ENCODE measurements at regions not wholly inside any gene's neighbourhood (a gene's known extent, or its start where the extent isn't known, plus 50 kb on each side); places are given as distances from the start of the nearest gene placed in this dataset.

GRCh38 chr6:54586251-54586650 is 260.3 kb upstream of the FAM83B start:
- POLR2A ChIA-PET = no interaction called here
- H3K27me3 Mint-ChIP-seq = no peaks in the 10 kb centered on the region
- DNase-seq (no peak), ATAC-seq (replicated peaks in 1 of 4) (no peak)
- no peak overlapping the region for H3K4me3 Mint-ChIP-seq
- CTCF ChIA-PET = no interaction called here
- no peaks in the 10 kb centered on the region for H3K9me3 ChIP-seq
- no peak overlapping the region for H3K4me3 ChIP-seq (ENCODE audit: control insufficient read depth in 1 of 2, extremely low read depth in 1 of 2, low read length in 1 of 2)
- no peaks in the 10 kb centered on the region for H3K4me1 Mint-ChIP-seq
- no peak overlapping the region for H3K27ac ChIP-seq (ENCODE audit: low read length)
- no peaks in the 10 kb centered on the region for H3K36me3 ChIP-seq (ENCODE audit: control insufficient read depth in 2 of 2, extremely low read depth in 1 of 2, insufficient read depth in 1 of 2, low read length in 1 of 2)
- H3K4me1 ChIP-seq (ENCODE audit: control insufficient read depth in 1 of 2, extremely low read depth in 1 of 2, insufficient read depth in 2 of 2, low read length in 2 of 2) = no peaks in the 10 kb centered on the region
- H3K27me3 ChIP-seq (replicated peaks in 1 of 2; ENCODE audit: control insufficient read depth in 2 of 2, extremely low read depth in 1 of 2, insufficient read depth in 2 of 2, low read length in 1 of 2) = no peaks in the 10 kb centered on the region
- H3K27ac Mint-ChIP-seq = no peak overlapping the region
- H3K9me3 Mint-ChIP-seq = peaks cover 9 to 34% (median 18%) of the 10 kb centered on the region in 3 donors
- no peaks in the 10 kb centered on the region for H3K36me3 Mint-ChIP-seq

- H3K9me3 Mint-ChIP-seq = peaks cover 9 to 28% (median 15%) of the 10 kb centered on the region in 3 donors
- H3K9me3 ChIP-seq = no peaks in the 10 kb centered on the region
- H3K36me3 Mint-ChIP-seq = no peaks in the 10 kb centered on the region
- no peaks in the 10 kb centered on the region for H3K4me1 ChIP-seq (ENCODE audit: control insufficient read depth in 1 of 2, extremely low read depth in 1 of 2, insufficient read depth in 2 of 2, low read length in 2 of 2)
- H3K4me1 Mint-ChIP-seq = no peaks in the 10 kb centered on the region
- no peak for ATAC-seq (replicated peaks in 1 of 4)
- no peaks in the 10 kb centered on the region for H3K27me3 Mint-ChIP-seq
- H3K27ac Mint-ChIP-seq = no peak overlapping the region
- WGBS (ENCODE audit: insufficient coverage) = no CpG with 5 or more reads among the region's 3 CpGs
- CTCF ChIA-PET = no interaction called here
- H3K27me3 ChIP-seq (replicated peaks in 1 of 2; ENCODE audit: control insufficient read depth in 2 of 2, extremely low read depth in 1 of 2, insufficient read depth in 2 of 2, low read length in 1 of 2) = no peaks in the 10 kb centered on the region
- no peak for DNase-seq
- POLR2A ChIA-PET = no interaction called here
- no peak overlapping the region for H3K4me3 Mint-ChIP-seq
- H3K27ac ChIP-seq (ENCODE audit: low read length) = no peak overlapping the region
- H3K4me3 ChIP-seq (ENCODE audit: control insufficient read depth in 1 of 2, extremely low read depth in 1 of 2, low read length in 1 of 2) = no peak overlapping the region
- no peaks in the 10 kb centered on the region for H3K36me3 ChIP-seq (ENCODE audit: control insufficient read depth in 2 of 2, extremely low read depth in 1 of 2, insufficient read depth in 1 of 2, low read length in 1 of 2)
These were observed 259.3 kb upstream of the FAM83B start for GRCh38 chr6:54587277-54587676.

- Histone ChIP-seq H3K27ac (ENCODE audit: low read length) (no peak overlapping the region), H3K4me3 (ENCODE audit: control insufficient read depth in 1 of 2, extremely low read depth in 1 of 2, low read length in 1 of 2) (no peak overlapping the region), H3K36me3 (ENCODE audit: control insufficient read depth in 2 of 2, extremely low read depth in 1 of 2, insufficient read depth in 1 of 2, low read length in 1 of 2) (no peaks in the 10 kb centered on the region), H3K27me3 (replicated peaks in 1 of 2; ENCODE audit: control insufficient read depth in 2 of 2, extremely low read depth in 1 of 2, insufficient read depth in 2 of 2, low read length in 1 of 2) (no peaks in the 10 kb centered on the region), H3K9me3 (no peaks in the 10 kb centered on the region), H3K4me1 (ENCODE audit: control insufficient read depth in 1 of 2, extremely low read depth in 1 of 2, insufficient read depth in 2 of 2, low read length in 2 of 2) (no peaks in the 10 kb centered on the region)
- no peak overlapping the region for H3K4me3 Mint-ChIP-seq
- ChIA-PET POLR2A (no interaction called here), CTCF (interaction anchor here in 1 of 2 donors (0.7 kb wide), 1 partner anchor 406 kb away, joined by 3 read pairs; no protein-coding TSS in a partner anchor)
- WGBS (ENCODE audit: insufficient coverage) = no CpG with 5 or more reads among the region's 1 CpG
- DNase-seq (no peak), ATAC-seq (replicated peaks in 1 of 4) (no peak)
- H3K27me3 Mint-ChIP-seq = no peaks in the 10 kb centered on the region
- no peaks in the 10 kb centered on the region for H3K36me3 Mint-ChIP-seq
- no peaks in the 10 kb centered on the region for H3K4me1 Mint-ChIP-seq
- H3K27ac Mint-ChIP-seq = no peak overlapping the region
- peaks cover 6 to 27% (median 15%) of the 10 kb centered on the region in 3 donors for H3K9me3 Mint-ChIP-seq
These were observed 258.4 kb upstream of the FAM83B start for GRCh38 chr6:54588176-54588575.

GRCh38 chr6:54595844-54596243 is 250.7 kb upstream of the FAM83B start:
- no peak overlapping the region for H3K27ac ChIP-seq (ENCODE audit: low read length)
- ChIA-PET CTCF (no interaction called here), POLR2A (no interaction called here)
- no peaks in the 10 kb centered on the region for H3K27me3 ChIP-seq (replicated peaks in 1 of 2; ENCODE audit: control insufficient read depth in 2 of 2, extremely low read depth in 1 of 2, insufficient read depth in 2 of 2, low read length in 1 of 2)
- no peaks in the 10 kb centered on the region for H3K4me1 Mint-ChIP-seq
- no peaks in the 10 kb centered on the region for H3K27me3 Mint-ChIP-seq
- no peaks in the 10 kb centered on the region for H3K36me3 ChIP-seq (ENCODE audit: control insufficient read depth in 2 of 2, extremely low read depth in 1 of 2, insufficient read depth in 1 of 2, low read length in 1 of 2)
- no peaks in the 10 kb centered on the region for H3K36me3 Mint-ChIP-seq
- no peaks in the 10 kb centered on the region for H3K9me3 ChIP-seq
- no peaks in the 10 kb centered on the region for H3K4me1 ChIP-seq (ENCODE audit: control insufficient read depth in 1 of 2, extremely low read depth in 1 of 2, insufficient read depth in 2 of 2, low read length in 2 of 2)
- ATAC-seq (replicated peaks in 1 of 4) (no peak), DNase-seq (no peak)
- no CpG with 5 or more reads among the region's 3 CpGs for WGBS (ENCODE audit: insufficient coverage)
- H3K4me3 ChIP-seq (ENCODE audit: control insufficient read depth in 1 of 2, extremely low read depth in 1 of 2, low read length in 1 of 2) = no peak overlapping the region
- no peak overlapping the region for H3K4me3 Mint-ChIP-seq
- peaks cover 0 to 16% (median 2%) of the 10 kb centered on the region in 3 donors for H3K9me3 Mint-ChIP-seq
- no peak overlapping the region for H3K27ac Mint-ChIP-seq

- no peaks in the 10 kb centered on the region for H3K27me3 Mint-ChIP-seq
- H3K4me1 Mint-ChIP-seq = no peaks in the 10 kb centered on the region
- no peak for ATAC-seq (replicated peaks in 1 of 4)
- Histone ChIP-seq H3K27ac (ENCODE audit: low read length) (no peak overlapping the region), H3K27me3 (replicated peaks in 1 of 2; ENCODE audit: control insufficient read depth in 2 of 2, extremely low read depth in 1 of 2, insufficient read depth in 2 of 2, low read length in 1 of 2) (no peaks in the 10 kb centered on the region), H3K9me3 (no peaks in the 10 kb centered on the region), H3K36me3 (ENCODE audit: control insufficient read depth in 2 of 2, extremely low read depth in 1 of 2, insufficient read depth in 1 of 2, low read length in 1 of 2) (no peaks in the 10 kb centered on the region), H3K4me3 (ENCODE audit: control insufficient read depth in 1 of 2, extremely low read depth in 1 of 2, low read length in 1 of 2) (no peak overlapping the region), H3K4me1 (ENCODE audit: control insufficient read depth in 1 of 2, extremely low read depth in 1 of 2, insufficient read depth in 2 of 2, low read length in 2 of 2) (no peaks in the 10 kb centered on the region)
- H3K9me3 Mint-ChIP-seq = peaks cover 0 to 10% (median 0%) of the 10 kb centered on the region in 3 donors
- POLR2A ChIA-PET = no interaction called here
- no peak overlapping the region for H3K27ac Mint-ChIP-seq
- H3K4me3 Mint-ChIP-seq = no peak overlapping the region
- WGBS (ENCODE audit: insufficient coverage) = no CpG with 5 or more reads among the region's 5 CpGs
- DNase-seq = no peak
- CTCF ChIA-PET = no interaction called here
- no peaks in the 10 kb centered on the region for H3K36me3 Mint-ChIP-seq
These were observed 247.7 kb upstream of the FAM83B start for GRCh38 chr6:54598787-54599313.

GRCh38 chr6:54601600-54602300 is 244.8 kb upstream of the FAM83B start:
- Histone ChIP-seq H3K27me3 (replicated peaks in 1 of 2; ENCODE audit: control insufficient read depth in 2 of 2, extremely low read depth in 1 of 2, insufficient read depth in 2 of 2, low read length in 1 of 2) (no peaks in the 10 kb centered on the region), H3K4me3 (ENCODE audit: control insufficient read depth in 1 of 2, extremely low read depth in 1 of 2, low read length in 1 of 2) (no peak overlapping the region), H3K27ac (ENCODE audit: low read length) (no peak overlapping the region), H3K4me1 (ENCODE audit: control insufficient read depth in 1 of 2, extremely low read depth in 1 of 2, insufficient read depth in 2 of 2, low read length in 2 of 2) (no peaks in the 10 kb centered on the region), H3K9me3 (no peaks in the 10 kb centered on the region), H3K36me3 (ENCODE audit: control insufficient read depth in 2 of 2, extremely low read depth in 1 of 2, insufficient read depth in 1 of 2, low read length in 1 of 2) (no peaks in the 10 kb centered on the region)
- no peak overlapping the region for H3K27ac Mint-ChIP-seq
- no peaks in the 10 kb centered on the region for H3K36me3 Mint-ChIP-seq
- WGBS (ENCODE audit: insufficient coverage) = no CpG with 5 or more reads among the region's 3 CpGs
- H3K4me3 Mint-ChIP-seq = no peak overlapping the region
- H3K4me1 Mint-ChIP-seq = no peaks in the 10 kb centered on the region
- no peak for DNase-seq
- ATAC-seq (replicated peaks in 1 of 4) = no peak
- POLR2A ChIA-PET = interaction anchor here in 1 of 2 donors (0.6 kb wide), 1 partner anchor 42 kb away, joined by 4 read pairs; no protein-coding TSS in a partner anchor
- CTCF ChIA-PET = no interaction called here
- no peaks in the 10 kb centered on the region for H3K27me3 Mint-ChIP-seq
- peaks cover 0 to 7% (median 5%) of the 10 kb centered on the region in 3 donors for H3K9me3 Mint-ChIP-seq

Measured in T-cell (primary cell).